ENCODE measurements at regions not wholly inside any gene's neighbourhood (a gene's known extent, or its start where the extent isn't known, plus 50 kb on each side); places are given as distances from the start of the nearest gene placed in this dataset.

DNA sequence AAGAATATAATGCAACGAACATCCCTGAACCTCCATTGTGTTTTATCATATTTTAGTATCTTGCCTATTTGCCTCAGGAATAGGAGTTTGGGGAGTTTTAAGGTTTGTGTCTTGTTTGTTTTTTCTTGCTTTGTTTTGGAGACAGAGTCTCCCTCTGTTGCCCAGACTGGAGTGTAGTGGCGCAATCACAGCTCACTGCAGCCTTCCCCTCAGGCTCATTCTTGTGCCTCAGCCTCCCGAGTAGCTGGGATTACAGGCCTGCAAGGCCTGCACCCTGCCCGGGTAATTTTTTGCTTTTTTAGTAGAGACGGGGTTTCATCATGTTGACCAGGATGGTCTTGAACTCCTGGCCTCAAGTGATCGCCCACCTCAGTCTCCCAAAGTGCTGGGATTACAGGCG lies 63.3 kb upstream of the CARMIL1 start:
- H3K4me1 Mint-ChIP-seq = no peaks in the 10 kb centered on the region
- Histone ChIP-seq H3K27ac (ENCODE audit: low read length in 2 of 2) (no peak overlapping the region), H3K36me3 (replicated peaks in 1 of 2; ENCODE audit: control extremely low read depth in 1 of 2, control insufficient read depth in 1 of 2, extremely low read depth in 1 of 2, insufficient read depth in 2 of 2, low read length in 1 of 2) (no peaks in the 10 kb centered on the region), H3K4me1 (ENCODE audit: control insufficient read depth in 2 of 2, insufficient read depth in 2 of 2, low read length in 2 of 2) (no peaks in the 10 kb centered on the region), H3K9ac (ENCODE audit: low read length) (no peak overlapping the region), H3K4me3 (ENCODE audit: control extremely low read depth in 1 of 5, extremely low read depth in 1 of 5, insufficient read depth in 1 of 5, low read depth in 2 of 5, low read length in 4 of 5) (no peak overlapping the region), H2AFZ (ENCODE audit: insufficient read depth, low read depth, low read length, poor library complexity, severe bottlenecking) (no peak overlapping the region), H3K79me2 (ENCODE audit: control insufficient read depth, insufficient read depth, low read length) (no peaks in the 10 kb centered on the region), H3K9me3 (ENCODE audit: control extremely low read depth in 1 of 3, control insufficient read depth in 2 of 3, insufficient read depth in 1 of 3, low read length in 2 of 3) (no peaks in the 10 kb centered on the region), H3K4me2 (replicated peaks; ENCODE audit: low read depth, low read length, poor library complexity, severe bottlenecking) (no peak overlapping the region), H3K27me3 (replicated peaks in 1 of 4; ENCODE audit: control extremely low read depth in 1 of 4, control insufficient read depth in 3 of 4, insufficient read depth in 4 of 4, low read length in 3 of 4) (no peaks in the 10 kb centered on the region), H4K20me1 (ENCODE audit: control insufficient read depth, insufficient read depth, low read length, poor library complexity, severe bottlenecking) (no peaks in the 10 kb centered on the region)
- DNase-seq (no peak), ATAC-seq (ENCODE audit: low read depth) (no peak)
- TF ChIP-seq EZH2 (IDR thresholded peaks at IDR 0.05; ENCODE audit: borderline replicate concordance, insufficient read depth, low read depth, low read length, poor library complexity, severe bottlenecking) = no peak
- TF ChIP-seq, protein P1, sequence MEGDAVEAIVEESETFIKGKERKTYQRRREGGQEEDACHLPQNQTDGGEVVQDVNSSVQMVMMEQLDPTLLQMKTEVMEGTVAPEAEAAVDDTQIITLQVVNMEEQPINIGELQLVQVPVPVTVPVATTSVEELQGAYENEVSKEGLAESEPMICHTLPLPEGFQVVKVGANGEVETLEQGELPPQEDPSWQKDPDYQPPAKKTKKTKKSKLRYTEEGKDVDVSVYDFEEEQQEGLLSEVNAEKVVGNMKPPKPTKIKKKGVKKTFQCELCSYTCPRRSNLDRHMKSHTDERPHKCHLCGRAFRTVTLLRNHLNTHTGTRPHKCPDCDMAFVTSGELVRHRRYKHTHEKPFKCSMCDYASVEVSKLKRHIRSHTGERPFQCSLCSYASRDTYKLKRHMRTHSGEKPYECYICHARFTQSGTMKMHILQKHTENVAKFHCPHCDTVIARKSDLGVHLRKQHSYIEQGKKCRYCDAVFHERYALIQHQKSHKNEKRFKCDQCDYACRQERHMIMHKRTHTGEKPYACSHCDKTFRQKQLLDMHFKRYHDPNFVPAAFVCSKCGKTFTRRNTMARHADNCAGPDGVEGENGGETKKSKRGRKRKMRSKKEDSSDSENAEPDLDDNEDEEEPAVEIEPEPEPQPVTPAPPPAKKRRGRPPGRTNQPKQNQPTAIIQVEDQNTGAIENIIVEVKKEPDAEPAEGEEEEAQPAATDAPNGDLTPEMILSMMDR (IDR thresholded peaks at IDR 0.05) = no peak
- no peak overlapping the region for H3K4me3 Mint-ChIP-seq
- H3K27ac Mint-ChIP-seq = no peak overlapping the region
- ChIA-PET CTCF (no interaction called here), POLR2A (interaction anchor here (0.6 kb wide), 1 partner anchor 23 kb away, joined by 4 read pairs; no protein-coding TSS in a partner anchor)
- intact Hi-C loops (cut with micrococcal nuclease) = no loop called here
- H3K9me3 Mint-ChIP-seq (ENCODE audit: insufficient read depth) = peaks cover 5% of the 10 kb centered on the region
- WGBS (ENCODE audit: insufficient coverage) = 94% methylated on average over 3 of the region's 7 CpGs
- peaks cover 3% of the 10 kb centered on the region for H3K27me3 Mint-ChIP-seq

DNA sequence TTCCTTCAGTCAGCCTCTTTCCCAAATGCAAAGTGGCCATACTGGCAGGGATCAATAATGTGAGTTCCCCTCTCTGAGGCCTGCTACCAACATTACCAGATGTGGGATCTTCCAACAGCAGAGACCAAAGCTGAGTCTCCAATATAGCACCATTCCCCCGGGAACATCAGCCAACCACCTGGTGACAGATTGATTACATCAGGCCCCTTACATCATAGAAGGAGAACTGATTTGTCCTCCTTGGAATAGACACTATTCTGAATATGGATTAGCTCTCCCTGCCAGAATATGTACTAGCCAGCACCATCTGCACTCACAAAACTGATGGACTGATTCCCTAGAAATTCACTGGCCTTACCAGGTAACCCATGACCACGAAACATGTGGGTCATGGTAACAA lies 61.9 kb upstream of the CARMIL1 start:
- CTCF ChIA-PET = interaction anchor here (0.7 to 1.2 kb wide), 4 partner anchors 136 to 341 kb away, joined by 3 to 4 read pairs (median 4); no protein-coding TSS in a partner anchor
- Mint-ChIP-seq H3K9me3 (ENCODE audit: insufficient read depth) (peaks cover 2% of the 10 kb centered on the region), H3K4me1 (no peaks in the 10 kb centered on the region), H3K4me3 (no peak overlapping the region), H3K27ac (no peak overlapping the region), H3K27me3 (no peaks in the 10 kb centered on the region)
- no peak overlapping the region for H3K9ac ChIP-seq (ENCODE audit: low read length)
- DNase-seq (no peak), ATAC-seq (ENCODE audit: low read depth) (no peak)
- no peaks in the 10 kb centered on the region for H3K36me3 ChIP-seq (replicated peaks in 1 of 2; ENCODE audit: control extremely low read depth in 1 of 2, control insufficient read depth in 1 of 2, extremely low read depth in 1 of 2, insufficient read depth in 2 of 2, low read length in 1 of 2)
- no peak for TF ChIP-seq EZH2 (IDR thresholded peaks at IDR 0.05; ENCODE audit: borderline replicate concordance, insufficient read depth, low read depth, low read length, poor library complexity, severe bottlenecking)
- TF ChIP-seq, protein P1 (IDR thresholded peaks at IDR 0.05) = no peak
- H3K27ac ChIP-seq (ENCODE audit: low read length in 2 of 2) = no peak overlapping the region
- no peaks in the 10 kb centered on the region for H3K27me3 ChIP-seq (replicated peaks in 1 of 4; ENCODE audit: control extremely low read depth in 1 of 4, control insufficient read depth in 3 of 4, insufficient read depth in 4 of 4, low read length in 3 of 4)
- H3K9me3 ChIP-seq (ENCODE audit: control extremely low read depth in 1 of 3, control insufficient read depth in 2 of 3, insufficient read depth in 1 of 3, low read length in 2 of 3) = no peaks in the 10 kb centered on the region
- no peak overlapping the region for H3K4me3 ChIP-seq (ENCODE audit: control extremely low read depth in 1 of 5, extremely low read depth in 1 of 5, insufficient read depth in 1 of 5, low read depth in 2 of 5, low read length in 4 of 5)
- 100% methylated on average over 1 of the region's 2 CpGs for WGBS (ENCODE audit: insufficient coverage)
- H3K4me2 ChIP-seq (replicated peaks; ENCODE audit: low read depth, low read length, poor library complexity, severe bottlenecking) = no peak overlapping the region
- intact Hi-C loops (cut with micrococcal nuclease) = no loop called here
- H4K20me1 ChIP-seq (ENCODE audit: control insufficient read depth, insufficient read depth, low read length, poor library complexity, severe bottlenecking) = no peaks in the 10 kb centered on the region
- H3K4me1 ChIP-seq (ENCODE audit: control insufficient read depth in 2 of 2, insufficient read depth in 2 of 2, low read length in 2 of 2) = no peaks in the 10 kb centered on the region
- POLR2A ChIA-PET = no interaction called here
- no peak overlapping the region for H2AFZ ChIP-seq (ENCODE audit: insufficient read depth, low read depth, low read length, poor library complexity, severe bottlenecking)
- no peaks in the 10 kb centered on the region for H3K79me2 ChIP-seq (ENCODE audit: control insufficient read depth, insufficient read depth, low read length)
